A549 (cell line): ENCODE measurements at regions not wholly inside any gene's neighbourhood (a gene's known extent, or its start where the extent isn't known, plus 50 kb on each side); places are given as distances from the start of the nearest gene placed in this dataset.

ENCODE experiments used
- CBX2 ChIP-seq: fragments of 200-600 bp; sonication (generic); IDR thresholded peaks from 2 replicates; pipeline ENCODE4 v1.6.1; 2016; ENCODE audit warnings: low read depth, mild to moderate bottlenecking, borderline replicate concordance
- MAX ChIP-seq: IDR thresholded peaks from 2 replicates; pipeline ENCODE4 v1.6.1; 2012
- MAZ ChIP-seq: fragments of 150-350 bp; IDR thresholded peaks from 2 replicates; pipeline ENCODE4 v1.6.1; 2014; ENCODE audit warnings: antibody characterized with exemption, low read depth, low read length, borderline replicate concordance
- NPAS2 ChIP-seq: fragments of 250-450 bp; sonication (Bioruptor Pico); IDR thresholded peaks from 2 replicates; pipeline ENCODE4 v1.8.0; 2022; ENCODE audit warnings: mild to moderate bottlenecking, moderate library complexity, borderline replicate concordance
- RAD21 ChIP-seq, 2 experiments: fragments of >200 bp in 1 of 2; sonication (Bioruptor Twin) in 1 of 2; formaldehyde crosslinking in 1 of 2; IDR thresholded peaks in 1 of 2; conservative IDR thresholded peaks in 1 of 2; 2 replicates in 1 of 2; 3 replicates in 1 of 2; pipeline ENCODE4 v1.6.1; 2012 to 2018; ENCODE audit warnings: inconsistent platforms in 1 of 2
- RFX5 ChIP-seq: fragments of 450-650 bp; IDR thresholded peaks from 2 replicates; pipeline ENCODE4 v1.7.1; 2014; ENCODE audit warnings: antibody characterized with exemption, mild to moderate bottlenecking, moderate library complexity
- TF ChIP-seq, protein P1 (sequence below): fragments of >200 bp; sonication (Bioruptor Twin); formaldehyde crosslinking; IDR thresholded peaks from 3 replicates; pipeline ENCODE4 v1.5.1; 2016
- TF ChIP-seq, protein P2 (sequence below): fragments of 150-350 bp; IDR thresholded peaks from 2 replicates; pipeline ENCODE4 v1.6.1; 2014; ENCODE audit warnings: low read depth, mild to moderate bottlenecking, low read length

- TF ChIP-seq RFX5 (no peak), RAD21 (conservative IDR thresholded peaks at IDR 0.05 in 1 of 2, IDR thresholded peaks at IDR 0.05 in 1 of 2) (no peak), CBX2 (no peak), MAX (no peak), MAZ (no peak), NPAS2 (CRISPR knock-in tag) (no peak)
- TF ChIP-seq, protein P1, sequence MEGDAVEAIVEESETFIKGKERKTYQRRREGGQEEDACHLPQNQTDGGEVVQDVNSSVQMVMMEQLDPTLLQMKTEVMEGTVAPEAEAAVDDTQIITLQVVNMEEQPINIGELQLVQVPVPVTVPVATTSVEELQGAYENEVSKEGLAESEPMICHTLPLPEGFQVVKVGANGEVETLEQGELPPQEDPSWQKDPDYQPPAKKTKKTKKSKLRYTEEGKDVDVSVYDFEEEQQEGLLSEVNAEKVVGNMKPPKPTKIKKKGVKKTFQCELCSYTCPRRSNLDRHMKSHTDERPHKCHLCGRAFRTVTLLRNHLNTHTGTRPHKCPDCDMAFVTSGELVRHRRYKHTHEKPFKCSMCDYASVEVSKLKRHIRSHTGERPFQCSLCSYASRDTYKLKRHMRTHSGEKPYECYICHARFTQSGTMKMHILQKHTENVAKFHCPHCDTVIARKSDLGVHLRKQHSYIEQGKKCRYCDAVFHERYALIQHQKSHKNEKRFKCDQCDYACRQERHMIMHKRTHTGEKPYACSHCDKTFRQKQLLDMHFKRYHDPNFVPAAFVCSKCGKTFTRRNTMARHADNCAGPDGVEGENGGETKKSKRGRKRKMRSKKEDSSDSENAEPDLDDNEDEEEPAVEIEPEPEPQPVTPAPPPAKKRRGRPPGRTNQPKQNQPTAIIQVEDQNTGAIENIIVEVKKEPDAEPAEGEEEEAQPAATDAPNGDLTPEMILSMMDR, result no peak
- TF ChIP-seq, protein P2, sequence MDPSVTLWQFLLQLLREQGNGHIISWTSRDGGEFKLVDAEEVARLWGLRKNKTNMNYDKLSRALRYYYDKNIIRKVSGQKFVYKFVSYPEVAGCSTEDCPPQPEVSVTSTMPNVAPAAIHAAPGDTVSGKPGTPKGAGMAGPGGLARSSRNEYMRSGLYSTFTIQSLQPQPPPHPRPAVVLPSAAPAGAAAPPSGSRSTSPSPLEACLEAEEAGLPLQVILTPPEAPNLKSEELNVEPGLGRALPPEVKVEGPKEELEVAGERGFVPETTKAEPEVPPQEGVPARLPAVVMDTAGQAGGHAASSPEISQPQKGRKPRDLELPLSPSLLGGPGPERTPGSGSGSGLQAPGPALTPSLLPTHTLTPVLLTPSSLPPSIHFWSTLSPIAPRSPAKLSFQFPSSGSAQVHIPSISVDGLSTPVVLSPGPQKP, result no peak
Measured at GRCh38 chr4:30436394-30436793, 283.8 kb upstream of the PCDH7 start.
